Left lung (tissue), 4 donors: ENCODE measurements at regions not wholly inside any gene's neighbourhood (a gene's known extent, or its start where the extent isn't known, plus 50 kb on each side); places are given as distances from the start of the nearest gene placed in this dataset.

Source experiments
- ATAC-seq: fragments of 200-7000 bp; cut with Tn5 transposase; one replicate; pipeline ENCODE4 v1.9.1; 2020; ENCODE audit warnings: moderate library complexity
- DNase-seq, 4 donors: peaks; one replicate each; pipeline ENCODE4 v3.0.0-alpha.2; 2013 to 2020
- H3K27ac ChIP-seq, 2 donors: fragments of 200-600 bp; sonication (generic) in 1 of 2; one replicate each; pipeline versions ENCODE4 v1.5.0 to v1.8.0; 2020 to 2021
- H3K27me3 ChIP-seq, 2 donors: fragments of 200-600 bp; sonication (generic) in 1 of 2; one replicate each; pipeline versions ENCODE4 v1.5.0 to v1.8.0; 2020 to 2021
- H3K36me3 ChIP-seq, 2 donors: fragments of 200-600 bp; sonication (generic) in 1 of 2; one replicate each; pipeline versions ENCODE4 v1.5.0 to v1.8.0; 2020 to 2021
- H3K4me1 ChIP-seq, 2 donors: fragments of 200-600 bp; one replicate each; pipeline ENCODE4 v1.8.0; 2021
- H3K4me3 ChIP-seq, 2 donors: fragments of 200-600 bp; sonication (generic) in 1 of 2; one replicate each; pipeline versions ENCODE4 v1.5.0 to v1.8.0; 2020 to 2021; ENCODE audit warnings: mild to moderate bottlenecking in 1 of 2
- H3K9me3 ChIP-seq, 2 donors: fragments of 200-600 bp; sonication (generic) in 1 of 2; one replicate each; pipeline versions ENCODE4 v1.5.0 to v1.8.0; 2020 to 2021
- CTCF ChIP-seq, 2 donors: fragments of 200-600 bp; sonication (generic) in 1 of 2; IDR thresholded peaks; one replicate each; pipeline versions ENCODE4 v1.5.0 to v1.8.0; 2021; ENCODE audit warnings: antibody characterized with exemption in 2 of 2
- intact Hi-C, 2 donors: fragments of 100-400 bp; cut with DNase I; formaldehyde crosslinking; loops; one replicate each; pipeline versions ENCODE4 v1.11.2 to v1.14.2; 2022
- donor health status: DM: no; HTN: yes; CAD: no.
- donor health status: DM: no; HTN: no; CAD: no.

GRCh38 chr4:11182586-11183355, 245.9 kb downstream of the HS3ST1 start:
- TF ChIP-seq CTCF (IDR thresholded peaks at IDR 0.05): no peak
- no peak overlapping the region for H3K4me3 ChIP-seq
- ATAC-seq (no peak), DNase-seq (no peak)
- no peak overlapping the region for H3K27ac ChIP-seq
- intact Hi-C loops: no loop called here
- no peaks in the 10 kb centered on the region for H3K36me3 ChIP-seq
- no peaks in the 10 kb centered on the region for H3K27me3 ChIP-seq
- no peaks in the 10 kb centered on the region for H3K4me1 ChIP-seq
- H3K9me3 ChIP-seq: no peaks in the 10 kb centered on the region

DNA sequence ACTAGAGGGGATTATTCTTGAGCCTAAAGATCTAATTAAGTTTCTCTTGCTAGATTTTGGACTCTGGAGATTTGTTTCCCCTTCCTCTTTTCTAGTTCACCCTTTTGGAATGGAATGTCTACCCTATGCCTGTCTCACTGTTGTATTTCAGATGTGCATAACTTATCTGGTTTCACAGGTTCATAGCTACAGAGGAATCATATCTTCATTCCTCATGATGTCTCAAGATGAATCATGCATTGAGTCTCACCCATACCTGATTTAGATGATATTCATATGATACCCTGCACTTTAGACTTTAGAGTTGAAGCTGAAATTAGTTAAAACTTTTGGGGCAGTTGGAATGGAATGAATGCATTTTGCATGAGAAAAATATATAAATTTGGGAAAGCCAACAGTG, 246.7 kb downstream of the HS3ST1 start:
- intact Hi-C loops: no loop called here
- H3K4me1 ChIP-seq: no peaks in the 10 kb centered on the region

DNA sequence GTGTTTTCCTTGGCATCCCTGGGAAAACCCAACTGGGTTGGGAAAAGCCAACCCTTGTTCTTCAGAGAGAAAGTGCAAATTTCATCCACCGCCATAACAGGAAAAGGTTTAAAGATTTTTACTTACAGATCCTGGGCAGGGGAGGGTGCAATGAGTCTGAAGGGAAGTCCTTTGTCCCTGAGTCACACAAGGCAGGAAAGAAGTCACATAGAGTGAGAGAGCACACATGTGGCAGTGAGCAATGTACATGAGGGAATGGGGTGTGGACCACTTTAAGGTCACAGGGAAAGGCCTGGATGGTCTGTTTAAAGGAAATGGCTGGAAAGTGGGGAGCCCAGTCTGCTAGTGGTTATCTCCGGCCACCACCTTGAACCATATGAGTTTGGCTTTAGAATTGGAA, 248.9 kb downstream of the HS3ST1 start:
- no peaks in the 10 kb centered on the region for H3K27me3 ChIP-seq
- no peak overlapping the region for H3K27ac ChIP-seq
- H3K4me1 ChIP-seq: no peaks in the 10 kb centered on the region
- H3K4me3 ChIP-seq: no peak overlapping the region
- intact Hi-C loops: no loop called here
- no peaks in the 10 kb centered on the region for H3K36me3 ChIP-seq
- TF ChIP-seq CTCF (IDR thresholded peaks at IDR 0.05): no peak
- ATAC-seq: no peak
- no peak for DNase-seq
- no peaks in the 10 kb centered on the region for H3K9me3 ChIP-seq

More for the DNA sequence above, 246.7 kb downstream of the HS3ST1 start:
- Histone ChIP-seq H3K36me3 (no peaks in the 10 kb centered on the region), H3K4me3 (no peak overlapping the region), H3K27ac (no peak overlapping the region), H3K27me3 (no peaks in the 10 kb centered on the region), H3K9me3 (no peaks in the 10 kb centered on the region)
- DNase-seq: no peak
- ATAC-seq: no peak
- no peak for TF ChIP-seq CTCF (IDR thresholded peaks at IDR 0.05)

- DNase-seq (no peak), ATAC-seq (no peak)
- no peaks in the 10 kb centered on the region for H3K4me1 ChIP-seq
- intact Hi-C loops: no loop called here
- no peaks in the 10 kb centered on the region for H3K9me3 ChIP-seq
- no peaks in the 10 kb centered on the region for H3K27me3 ChIP-seq
- H3K4me3 ChIP-seq: no peak overlapping the region
- no peak overlapping the region for H3K27ac ChIP-seq
- no peaks in the 10 kb centered on the region for H3K36me3 ChIP-seq
- TF ChIP-seq CTCF (IDR thresholded peaks at IDR 0.05): no peak
These were observed 250.3 kb downstream of the HS3ST1 start for GRCh38 chr4:11178433-11178832.

DNA sequence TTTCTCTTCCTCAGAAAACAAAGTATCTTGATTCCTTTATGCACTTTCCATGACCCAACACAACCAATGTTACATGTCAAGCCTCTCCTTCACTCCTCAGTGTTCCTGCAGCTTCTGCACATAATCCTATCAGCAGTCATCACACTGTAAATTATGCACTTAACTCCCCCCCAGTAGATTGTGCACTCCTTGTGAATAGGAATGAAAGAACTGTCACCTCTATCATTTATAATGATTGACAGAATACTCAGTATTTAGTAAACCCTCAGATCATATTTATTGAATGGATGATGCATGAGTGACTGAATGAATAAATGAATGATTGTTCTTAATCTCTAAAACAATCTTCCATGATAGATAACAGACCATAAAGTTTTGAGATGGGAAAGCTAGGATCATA, 253.3 kb downstream of the HS3ST1 start:
- intact Hi-C loops: no loop called here
- TF ChIP-seq CTCF (IDR thresholded peaks at IDR 0.05): no peak
- Histone ChIP-seq H3K27ac (no peak overlapping the region), H3K36me3 (no peaks in the 10 kb centered on the region), H3K4me1 (no peaks in the 10 kb centered on the region), H3K9me3 (no peaks in the 10 kb centered on the region), H3K27me3 (no peaks in the 10 kb centered on the region), H3K4me3 (no peak overlapping the region)
- DNase-seq (no peak), ATAC-seq (no peak)
